SK-N-DZ (cell line): ENCODE measurements at regions not wholly inside any gene's neighbourhood (a gene's known extent, or its start where the extent isn't known, plus 50 kb on each side); places are given as distances from the start of the nearest gene placed in this dataset.
A peak's percentile ranks its signal among the peaks of the same experiment; 100 is the strongest.
"Not testable (repeated sequence)": the region's sequence is repeated elsewhere in the genome, so short reads cannot be mapped to it uniquely, and the experiment has no call there.

Experiments
- DNase-seq: peaks from one replicate; pipeline ENCODE4 v3.0.0-alpha.2; 2015; ENCODE audit warnings: low spot score

- DNase-seq, result no peak
Measured at GRCh38 chr4:3615386-3616286, 83.4 kb upstream of the LRPAP1 start.

- DNase-seq, result no peak
Measured at GRCh38 chr4:3614731-3614980, 82.4 kb upstream of the LRPAP1 start.

- DNase-seq, result no peak
Measured at GRCh38 chr4:3613967-3614730, 81.9 kb upstream of the LRPAP1 start.

GRCh38 chr4:3612934-3613333 lies 80.7 kb upstream of the LRPAP1 start:
- no peak for DNase-seq

GRCh38 chr4:3612281-3612680 lies 80.1 kb upstream of the LRPAP1 start:
- DNase-seq, result no peak

- no peak for DNase-seq
Measured at GRCh38 chr4:3611778-3612177, 79.6 kb upstream of the LRPAP1 start.

GRCh38 chr4:3610851-3611250 lies 78.6 kb upstream of the LRPAP1 start:
- not testable (repeated sequence) for DNase-seq

GRCh38 chr4:3609905-3610304 lies 77.7 kb upstream of the LRPAP1 start:
- DNase-seq, result not testable (repeated sequence)

GRCh38 chr4:3607690-3608552 lies 75.7 kb upstream of the LRPAP1 start:
- peak; percentile 33 for DNase-seq

- DNase-seq, result not testable (repeated sequence)
Measured at GRCh38 chr4:3606850-3607249, 74.6 kb upstream of the LRPAP1 start.

- not testable (repeated sequence) for DNase-seq
Measured at GRCh38 chr4:3606271-3606670, 74.0 kb upstream of the LRPAP1 start.

- no peak for DNase-seq
Measured at GRCh38 chr4:3605491-3605890, 73.3 kb upstream of the LRPAP1 start.

GRCh38 chr4:3602886-3603645 lies 70.8 kb upstream of the LRPAP1 start:
- DNase-seq, result not testable (repeated sequence)

- DNase-seq, result no peak
Measured at GRCh38 chr4:3601992-3602391, 69.8 kb upstream of the LRPAP1 start.

- DNase-seq, result not testable (repeated sequence)
Measured at GRCh38 chr4:3601108-3601690, 69.0 kb upstream of the LRPAP1 start.

- no peak for DNase-seq
Measured at GRCh38 chr4:3599951-3600350, 67.7 kb upstream of the LRPAP1 start.

GRCh38 chr4:3598695-3599227 lies 66.5 kb upstream of the LRPAP1 start:
- no peak for DNase-seq

GRCh38 chr4:3597896-3598505 lies 65.8 kb upstream of the LRPAP1 start:
- not testable (repeated sequence) for DNase-seq

GRCh38 chr4:3596957-3597733 lies 64.9 kb upstream of the LRPAP1 start:
- DNase-seq, result not testable (repeated sequence)
